Liver (tissue), 8 donors: ENCODE measurements at regions not wholly inside any gene's neighbourhood (a gene's known extent, or its start where the extent isn't known, plus 50 kb on each side); places are given as distances from the start of the nearest gene placed in this dataset.

Source experiments
- DNase-seq: peaks from one replicate; pipeline ENCODE4 v3.0.0-alpha.2; 2017; ENCODE audit warnings: low spot score
- H3K27ac ChIP-seq, 2 donors: one replicate each; pipeline ENCODE4 v1.7.0; 2013; ENCODE audit warnings: inconsistent platforms in 2 of 2, low read length in 2 of 2, control low read depth in 1 of 2, low read depth in 1 of 2, mild to moderate bottlenecking in 1 of 2
- H3K27me3 ChIP-seq, 4 donors: one replicate each; pipeline versions ENCODE4 v1.6.1 to v1.7.0; 2013; ENCODE audit warnings: low read length in 3 of 4, inconsistent platforms in 1 of 4, mild to moderate bottlenecking in 1 of 4, moderate library complexity in 1 of 4; ENCODE audit not compliant: control insufficient read depth in 4 of 4, insufficient read depth in 4 of 4
- H3K36me3 ChIP-seq, 4 donors: one replicate each; pipeline versions ENCODE4 v1.6.1 to v1.7.0; 2013; ENCODE audit warnings: low read length in 3 of 4, mild to moderate bottlenecking in 3 of 4, low read depth in 1 of 4, moderate library complexity in 1 of 4; ENCODE audit not compliant: control insufficient read depth in 4 of 4, insufficient read depth in 3 of 4
- H3K4me1 ChIP-seq, 4 donors: one replicate each; pipeline versions ENCODE4 v1.6.1 to v1.7.0; 2013; ENCODE audit warnings: low read length in 3 of 4, mild to moderate bottlenecking in 3 of 4, moderate library complexity in 1 of 4; ENCODE audit not compliant: control insufficient read depth in 4 of 4, insufficient read depth in 4 of 4
- H3K4me3 ChIP-seq, 3 donors: one replicate each; pipeline versions ENCODE4 v1.6.1 to v1.7.0; 2013; ENCODE audit warnings: low read length in 3 of 3, control low read depth in 1 of 3, low read depth in 1 of 3, mild to moderate bottlenecking in 1 of 3
- H3K9ac ChIP-seq, 2 donors: one replicate each; pipeline ENCODE4 v1.7.0; 2013; ENCODE audit warnings: low read length in 2 of 2, mild to moderate bottlenecking in 2 of 2, moderate library complexity in 2 of 2, control low read depth in 1 of 2, low read depth in 1 of 2
- H3K9me3 ChIP-seq, 4 donors: one replicate each; pipeline versions ENCODE4 v1.6.1 to v1.7.0; 2013; ENCODE audit warnings: low read length in 3 of 4; ENCODE audit not compliant: control insufficient read depth in 4 of 4
- ATF3 ChIP-seq: IDR thresholded peaks from 2 replicates; pipeline ENCODE4 v1.6.1; 2016; ENCODE audit warnings: antibody characterized with exemption
- CTCF ChIP-seq: fragments of 150-350 bp; IDR thresholded peaks from 2 replicates; pipeline ENCODE4 v1.5.1; 2017; ENCODE audit warnings: improper control_type of control experiment, low read depth, low read length; ENCODE audit not compliant: missing input control
- FOXA1 ChIP-seq: IDR thresholded peaks from 2 replicates; pipeline ENCODE4 v1.6.1; 2016; ENCODE audit warnings: antibody characterized with exemption
- FOXA2 ChIP-seq: IDR thresholded peaks from 2 replicates; pipeline ENCODE4 v1.6.1; 2016; ENCODE audit warnings: antibody characterized with exemption
- GABPA ChIP-seq, 2 donors: IDR thresholded peaks in 1 of 2; conservative IDR thresholded peaks in 1 of 2; 2 replicates each; pipeline ENCODE4 v1.6.1; 2016; ENCODE audit warnings: antibody characterized with exemption in 2 of 2, mild to moderate bottlenecking in 1 of 2, moderate library complexity in 1 of 2
- HNF4A ChIP-seq, 2 donors: conservative IDR thresholded peaks; 2 replicates each; pipeline ENCODE4 v1.6.1; 2016; ENCODE audit warnings: antibody characterized with exemption in 2 of 2, mild to moderate bottlenecking in 2 of 2
- HNF4G ChIP-seq: IDR thresholded peaks from 2 replicates; pipeline ENCODE4 v1.6.1; 2016; ENCODE audit warnings: antibody characterized with exemption
- JUND ChIP-seq, 2 donors: IDR thresholded peaks; 2 replicates each; pipeline ENCODE4 v1.6.1; 2016; ENCODE audit warnings: antibody characterized with exemption in 2 of 2
- MAX ChIP-seq: IDR thresholded peaks from 2 replicates; pipeline ENCODE4 v1.6.1; 2016; ENCODE audit warnings: antibody characterized with exemption
- NR2F2 ChIP-seq: IDR thresholded peaks from 2 replicates; pipeline ENCODE4 v1.6.1; 2016; ENCODE audit warnings: antibody characterized with exemption
- RAD21 ChIP-seq, 2 donors: IDR thresholded peaks; 2 replicates each; pipeline ENCODE4 v1.6.1; 2016; ENCODE audit warnings: antibody characterized with exemption in 2 of 2, mild to moderate bottlenecking in 2 of 2
- REST ChIP-seq: IDR thresholded peaks from 2 replicates; pipeline ENCODE4 v1.6.1; 2016; ENCODE audit warnings: antibody characterized with exemption, mild to moderate bottlenecking
- RXRA ChIP-seq, 2 donors: IDR thresholded peaks; 2 replicates each; pipeline ENCODE4 v1.6.1; 2017 to 2018; ENCODE audit warnings: antibody characterized with exemption in 2 of 2, mild to moderate bottlenecking in 1 of 2
- SP1 ChIP-seq: IDR thresholded peaks from 2 replicates; pipeline ENCODE4 v1.6.1; 2018; ENCODE audit warnings: antibody characterized with exemption, mild to moderate bottlenecking
- TAF1 ChIP-seq: conservative IDR thresholded peaks from 2 replicates; pipeline ENCODE4 v1.6.1; 2016; ENCODE audit warnings: antibody characterized with exemption, mild to moderate bottlenecking
- YY1 ChIP-seq: IDR thresholded peaks from 2 replicates; pipeline ENCODE4 v1.6.1; 2016; ENCODE audit warnings: antibody characterized with exemption, mild to moderate bottlenecking
- ZBTB33 ChIP-seq: IDR thresholded peaks from 2 replicates; pipeline ENCODE4 v1.6.1; 2016; ENCODE audit warnings: antibody characterized with exemption
- WGBS: extraction: QIAGEN DNeasy Blood & Tissue Kit; methylation state at CpG from one replicate; pipeline ENCODE4 v1.1.7; 2013; 5-methylcytosine and 5-hydroxymethylcytosine counted together
- donor health status: healthy.
- donor health status: healthy.
- donor health status: healthy.
- donor health status: healthy.
- donor health status: healthy.

- WGBS: 90% methylated on average over 7 of the region's 7 CpGs
- no peak for DNase-seq
- TF ChIP-seq FOXA2: no peak
- TF ChIP-seq TAF1: no peak
- no peak for TF ChIP-seq GABPA (IDR thresholded peaks at IDR 0.05 in 1 of 2, conservative IDR thresholded peaks at IDR 0.05 in 1 of 2)
- TF ChIP-seq CTCF: no peak
- no peak for TF ChIP-seq RAD21 (IDR thresholded peaks at IDR 0.05)
- no peak for TF ChIP-seq REST
- no peak for TF ChIP-seq YY1
- TF ChIP-seq FOXA1: no peak
- TF ChIP-seq JUND (IDR thresholded peaks at IDR 0.05): no peak
- H3K27ac ChIP-seq: no peak overlapping the region
- H3K36me3 ChIP-seq: no peaks in the 10 kb centered on the region
- H3K4me1 ChIP-seq: no peaks in the 10 kb centered on the region
- H3K27me3 ChIP-seq: no peaks in the 10 kb centered on the region
- no peak overlapping the region for H3K4me3 ChIP-seq
- no peak overlapping the region for H3K9ac ChIP-seq
- H3K9me3 ChIP-seq: no peaks in the 10 kb centered on the region
These were observed 452.5 kb upstream of the ARGLU1 start for GRCh38 chr13:107020393-107020792.

GRCh38 chr13:107018285-107018684 is 450.3 kb upstream of the ARGLU1 start:
- Histone ChIP-seq H3K4me3 (no peak overlapping the region), H3K9me3 (no peaks in the 10 kb centered on the region), H3K4me1 (no peaks in the 10 kb centered on the region), H3K27ac (no peak overlapping the region), H3K9ac (no peak overlapping the region), H3K27me3 (no peaks in the 10 kb centered on the region), H3K36me3 (no peaks in the 10 kb centered on the region)
- WGBS: 48% methylated on average over 4 of the region's 4 CpGs
- no peak for TF ChIP-seq YY1
- TF ChIP-seq MAX: no peak
- TF ChIP-seq ZBTB33: no peak
- TF ChIP-seq REST: no peak
- no peak for TF ChIP-seq RXRA (IDR thresholded peaks at IDR 0.05)
- no peak for TF ChIP-seq HNF4A (conservative IDR thresholded peaks at IDR 0.05)
- TF ChIP-seq JUND (IDR thresholded peaks at IDR 0.05): no peak
- no peak for TF ChIP-seq RAD21 (IDR thresholded peaks at IDR 0.05)
- TF ChIP-seq CTCF: no peak
- TF ChIP-seq ATF3: no peak
- TF ChIP-seq TAF1: no peak
- no peak for TF ChIP-seq NR2F2
- TF ChIP-seq SP1: no peak
- no peak for TF ChIP-seq HNF4G
- no peak for DNase-seq
